Activated CD4-positive, alpha-beta T cell treated with anti-CD3 and anti-CD28 coated beads, Interleukin-10, Interleukin-2, amounts not matched to agents 100 ng/mL and 50 ng/mL, durations not matched to agents 16 hours and 8 hours (primary cell): ENCODE measurements at regions not wholly inside any gene's neighbourhood (a gene's known extent, or its start where the extent isn't known, plus 50 kb on each side); places are given as distances from the start of the nearest gene placed in this dataset.

Experiments used
- DNase-seq: peaks from one replicate; pipeline ENCODE4 v3.0.0-alpha.2; 2020

DNA sequence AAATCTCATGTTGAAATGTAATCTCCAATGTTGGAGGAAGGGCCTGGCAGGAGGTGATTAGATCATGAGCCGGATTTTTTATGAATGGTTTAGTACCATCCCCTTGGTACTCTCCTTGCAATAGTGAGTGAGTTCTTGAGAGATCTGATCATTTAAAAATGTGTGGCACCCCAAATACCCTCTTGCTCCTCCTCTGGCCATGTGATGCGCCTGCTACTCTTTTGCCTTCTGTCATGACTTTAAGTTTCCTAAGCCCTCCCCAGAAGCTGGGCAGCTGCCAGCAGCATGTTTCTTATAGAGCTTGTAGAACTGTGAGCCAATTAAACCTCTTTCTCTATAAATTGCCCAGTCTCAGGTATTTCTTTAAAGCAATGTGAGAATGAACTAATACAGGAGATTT lies 72.6 kb upstream of the FIGN start:
- DNase-seq, result no peak

DNA sequence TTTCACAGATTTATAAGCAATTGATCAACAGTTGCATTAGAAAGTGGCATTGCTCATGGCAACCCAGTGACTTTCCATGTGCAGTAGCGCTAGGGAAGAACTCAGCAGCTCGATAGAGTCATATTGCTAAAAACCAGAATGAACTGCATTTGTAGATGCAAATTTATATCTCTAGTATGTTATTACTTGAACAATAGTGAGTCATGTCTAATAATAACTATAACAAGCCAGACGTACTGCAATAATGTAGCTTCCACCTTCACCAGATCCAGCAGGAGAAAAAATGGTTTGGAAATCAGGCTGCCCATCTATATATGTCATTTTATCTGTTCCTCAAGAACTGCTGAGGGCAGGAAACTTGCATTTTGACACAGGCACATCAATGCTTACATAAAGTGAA lies 66.5 kb upstream of the FIGN start:
- no peak for DNase-seq

GRCh38 chr2:163801486-163801885 lies 65.7 kb upstream of the FIGN start:
- DNase-seq, result no peak

DNA sequence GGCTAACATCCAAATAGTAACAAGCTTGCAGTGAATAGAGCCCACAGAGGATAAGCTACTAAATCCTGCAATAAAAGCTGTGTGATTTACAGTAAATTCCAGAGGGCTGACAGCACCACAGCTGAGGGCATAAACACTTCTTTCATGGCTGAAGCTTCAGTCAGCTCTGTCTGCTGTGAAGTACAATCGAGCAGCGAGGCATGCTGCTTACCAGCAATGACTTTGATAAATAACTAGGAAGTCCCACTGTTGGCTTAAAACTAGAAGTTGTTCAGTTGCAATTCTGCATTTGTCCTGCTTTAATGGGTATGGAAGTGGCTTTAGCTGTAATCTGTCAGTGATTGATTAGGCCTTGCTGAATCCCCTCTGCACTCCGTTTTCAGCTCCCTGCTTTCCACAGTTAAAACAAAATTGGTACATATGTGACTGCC lies 65.2 kb upstream of the FIGN start:
- DNase-seq, result no peak

- no peak for DNase-seq
Observed at GRCh38 chr2:163799807-163800206, 64.0 kb upstream of the FIGN start.

- no peak for DNase-seq
Observed at GRCh38 chr2:163794635-163795034, 58.8 kb upstream of the FIGN start.
